Suprapubic skin (tissue), 4 donors: ENCODE measurements at regions not wholly inside any gene's neighbourhood (a gene's known extent, or its start where the extent isn't known, plus 50 kb on each side); places are given as distances from the start of the nearest gene placed in this dataset.

ENCODE experiments used
- DNase-seq, 2 donors: peaks; one replicate each; pipeline ENCODE4 v3.0.0-alpha.2; 2019; ENCODE audit warnings: low spot score in 2 of 2
- H3K27ac ChIP-seq: fragments of 200-600 bp; sonication (generic); one replicate; pipeline ENCODE4 v1.5.1; 2019
- H3K27me3 ChIP-seq: fragments of 200-600 bp; sonication (generic); one replicate; pipeline ENCODE4 v1.5.1; 2019
- H3K36me3 ChIP-seq: fragments of 200-600 bp; sonication (generic); one replicate; pipeline ENCODE4 v1.5.1; 2019
- H3K4me1 ChIP-seq: fragments of 200-600 bp; sonication (generic); one replicate; pipeline ENCODE4 v1.5.1; 2019
- H3K4me3 ChIP-seq: fragments of 200-600 bp; sonication (generic); one replicate; pipeline ENCODE4 v1.5.1; 2019; ENCODE audit warnings: mild to moderate bottlenecking
- H3K9me3 ChIP-seq: fragments of 200-600 bp; sonication (generic); one replicate; pipeline ENCODE4 v1.5.1; 2019
- CTCF ChIP-seq, 2 donors: fragments of 200-600 bp in 1 of 2; fragments of 450-650 bp in 1 of 2; sonication (generic) in 1 of 2; IDR thresholded peaks; one replicate each; pipeline ENCODE4 v1.5.1; 2016 to 2019; ENCODE audit warnings: antibody characterized with exemption in 2 of 2, mild to moderate bottlenecking in 1 of 2, moderate library complexity in 1 of 2
- EP300 ChIP-seq: sonication (generic); formaldehyde crosslinking; IDR thresholded peaks from one replicate; pipeline ENCODE4 v1.6.1; 2017; ENCODE audit warnings: antibody characterized with exemption
- POLR2A ChIP-seq, 2 donors: fragments of 450-650 bp; IDR thresholded peaks; one replicate each; pipeline ENCODE4 v1.6.1; 2017; ENCODE audit warnings: antibody characterized with exemption in 2 of 2, mild to moderate bottlenecking in 2 of 2, moderate library complexity in 2 of 2
- POLR2AphosphoS5 ChIP-seq, 3 donors: sonication (generic); formaldehyde crosslinking; IDR thresholded peaks; one replicate each; pipeline ENCODE4 v1.6.1; 2017; ENCODE audit warnings: antibody characterized with exemption in 3 of 3
- WGBS: methylation state at CpG from one replicate; pipeline ENCODE4 v1.1.5; 2018; 5-methylcytosine and 5-hydroxymethylcytosine counted together

- 59% methylated on average over 4 of the region's 4 CpGs for WGBS
- Histone ChIP-seq H3K9me3 (no peaks in the 10 kb centered on the region), H3K27me3 (no peaks in the 10 kb centered on the region), H3K4me1 (no peaks in the 10 kb centered on the region), H3K36me3 (no peaks in the 10 kb centered on the region), H3K27ac (no peak overlapping the region), H3K4me3 (no peak overlapping the region)
- DNase-seq: no peak
- TF ChIP-seq CTCF (IDR thresholded peaks at IDR 0.05) (no peak), EP300 (no peak), POLR2AphosphoS5 (IDR thresholded peaks at IDR 0.05) (no peak), POLR2A (IDR thresholded peaks at IDR 0.05) (no peak)
Observed at GRCh38 chr3:83011481-83011880, 1250.0 kb upstream of the GBE1 start.

GRCh38 chr3:83003917-83004316, 1242.5 kb upstream of the GBE1 start:
- TF ChIP-seq CTCF (IDR thresholded peaks at IDR 0.05) (no peak), POLR2AphosphoS5 (IDR thresholded peaks at IDR 0.05) (no peak), POLR2A (IDR thresholded peaks at IDR 0.05) (no peak)
- DNase-seq: no peak
- no peaks in the 10 kb centered on the region for H3K9me3 ChIP-seq
- no peak overlapping the region for H3K4me3 ChIP-seq
- H3K4me1 ChIP-seq: no peaks in the 10 kb centered on the region
- no peak overlapping the region for H3K27ac ChIP-seq
- H3K36me3 ChIP-seq: no peaks in the 10 kb centered on the region
- 57% methylated on average over 3 of the region's 3 CpGs for WGBS
- H3K27me3 ChIP-seq: no peaks in the 10 kb centered on the region

GRCh38 chr3:83002869-83003445, 1241.5 kb upstream of the GBE1 start:
- H3K4me1 ChIP-seq: no peaks in the 10 kb centered on the region
- H3K27me3 ChIP-seq: no peaks in the 10 kb centered on the region
- DNase-seq: no peak
- no peaks in the 10 kb centered on the region for H3K9me3 ChIP-seq
- no peak overlapping the region for H3K4me3 ChIP-seq
- H3K27ac ChIP-seq: no peak overlapping the region
- 46% methylated on average over 3 of the region's 3 CpGs for WGBS
- H3K36me3 ChIP-seq: no peaks in the 10 kb centered on the region
- TF ChIP-seq CTCF (IDR thresholded peaks at IDR 0.05): no peak
- TF ChIP-seq POLR2A (IDR thresholded peaks at IDR 0.05): no peak
- no peak for TF ChIP-seq EP300
- no peak for TF ChIP-seq POLR2AphosphoS5 (IDR thresholded peaks at IDR 0.05)

- TF ChIP-seq EP300 (no peak), CTCF (IDR thresholded peaks at IDR 0.05) (no peak)
- Histone ChIP-seq H3K27me3 (no peaks in the 10 kb centered on the region), H3K4me1 (no peaks in the 10 kb centered on the region), H3K36me3 (no peaks in the 10 kb centered on the region), H3K4me3 (no peak overlapping the region), H3K9me3 (no peaks in the 10 kb centered on the region), H3K27ac (no peak overlapping the region)
- no peak for DNase-seq
- WGBS: 60% methylated on average over 1 of the region's 1 CpG
Observed at GRCh38 chr3:82999777-83000176, 1238.3 kb upstream of the GBE1 start.

GRCh38 chr3:82978368-82978767, 1216.9 kb upstream of the GBE1 start:
- Histone ChIP-seq H3K9me3 (peaks cover 3% of the 10 kb centered on the region), H3K27ac (no peak overlapping the region), H3K36me3 (no peaks in the 10 kb centered on the region), H3K4me1 (no peaks in the 10 kb centered on the region), H3K4me3 (no peak overlapping the region), H3K27me3 (no peaks in the 10 kb centered on the region)
- 54% methylated on average over 3 of the region's 3 CpGs for WGBS
- TF ChIP-seq POLR2A (IDR thresholded peaks at IDR 0.05) (no peak), CTCF (IDR thresholded peaks at IDR 0.05) (no peak), POLR2AphosphoS5 (IDR thresholded peaks at IDR 0.05) (no peak), EP300 (no peak)
- DNase-seq: no peak
